ENCODE measurements at regions not wholly inside any gene's neighbourhood (a gene's known extent, or its start where the extent isn't known, plus 50 kb on each side); places are given as distances from the start of the nearest gene placed in this dataset.

- CTCF ChIA-PET = no interaction called here
- Mint-ChIP-seq H3K36me3 (peaks cover 0 to 4% (median 0%) of the 10 kb centered on the region in 3 donors), H3K27ac (no peak overlapping the region), H3K9me3 (peaks cover 0 to 2% (median 0%) of the 10 kb centered on the region in 5 donors), H3K27me3 (peaks cover 8 to 25% of the 10 kb centered on the region in 2 donors), H3K4me1 (peaks cover 5 to 20% (median 16%) of the 10 kb centered on the region in 3 donors), H3K4me3 (no peak overlapping the region)
- Histone ChIP-seq H3K4me3 (ENCODE audit: low read length) (no peak overlapping the region), H3K27ac (ENCODE audit: low read depth, low read length) (no peak overlapping the region), H3K4me1 (ENCODE audit: insufficient read depth, low read length) (peaks cover 10% of the 10 kb centered on the region), H3K36me3 (ENCODE audit: insufficient read depth, low read length) (no peaks in the 10 kb centered on the region), H3K27me3 (ENCODE audit: insufficient read depth, low read length, poor library complexity, severe bottlenecking) (no peaks in the 10 kb centered on the region), H3K9me3 (ENCODE audit: low read length) (no peaks in the 10 kb centered on the region)
- POLR2A ChIA-PET = no interaction called here
- no peak for DNase-seq
Observed at GRCh38 chr21:35201799-35202198, 152.7 kb upstream of the RUNX1 start.

- Histone ChIP-seq H3K36me3 (ENCODE audit: insufficient read depth, low read length) (no peaks in the 10 kb centered on the region), H3K4me3 (ENCODE audit: low read length) (no peak overlapping the region), H3K4me1 (ENCODE audit: insufficient read depth, low read length) (peaks cover 8% of the 10 kb centered on the region), H3K27me3 (ENCODE audit: insufficient read depth, low read length, poor library complexity, severe bottlenecking) (no peaks in the 10 kb centered on the region), H3K9me3 (ENCODE audit: low read length) (no peaks in the 10 kb centered on the region), H3K27ac (ENCODE audit: low read depth, low read length) (no peak overlapping the region)
- Mint-ChIP-seq H3K4me1 (peaks cover 5 to 20% (median 16%) of the 10 kb centered on the region in 3 donors), H3K36me3 (peaks cover 0 to 4% (median 0%) of the 10 kb centered on the region in 3 donors), H3K4me3 (no peak overlapping the region), H3K27me3 (peaks cover 5 to 23% of the 10 kb centered on the region in 2 donors), H3K27ac (no peak overlapping the region), H3K9me3 (peaks cover 0 to 2% (median 0%) of the 10 kb centered on the region in 5 donors)
- CTCF ChIA-PET = interaction anchor here (1.8 kb wide), 1 partner anchor 10 kb away, joined by 7 read pairs; no protein-coding TSS in a partner anchor
- POLR2A ChIA-PET = no interaction called here
- no peak for DNase-seq
Observed at GRCh38 chr21:35201288-35201687, 152.2 kb upstream of the RUNX1 start.

GRCh38 chr21:35199733-35200015 lies 150.6 kb upstream of the RUNX1 start:
- ChIA-PET POLR2A (no interaction called here), CTCF (interaction anchor here (1.8 kb wide), 1 partner anchor 8 kb away, joined by 7 read pairs; no protein-coding TSS in a partner anchor)
- Histone ChIP-seq H3K27me3 (ENCODE audit: insufficient read depth, low read length, poor library complexity, severe bottlenecking) (no peaks in the 10 kb centered on the region), H3K9me3 (ENCODE audit: low read length) (no peaks in the 10 kb centered on the region), H3K36me3 (ENCODE audit: insufficient read depth, low read length) (no peaks in the 10 kb centered on the region), H3K27ac (ENCODE audit: low read depth, low read length) (no peak overlapping the region), H3K4me1 (ENCODE audit: insufficient read depth, low read length) (no peaks in the 10 kb centered on the region), H3K4me3 (ENCODE audit: low read length) (no peak overlapping the region)
- Mint-ChIP-seq H3K4me3 (no peak overlapping the region), H3K4me1 (peaks cover 0 to 4% (median 2%) of the 10 kb centered on the region in 3 donors), H3K27me3 (peaks cover 4 to 16% of the 10 kb centered on the region in 2 donors), H3K27ac (no peak overlapping the region), H3K36me3 (peaks cover 0 to 4% (median 0%) of the 10 kb centered on the region in 3 donors), H3K9me3 (peaks cover 0 to 2% (median 0%) of the 10 kb centered on the region in 5 donors)
- no peak for DNase-seq

GRCh38 chr21:35198982-35199732 lies 150.1 kb upstream of the RUNX1 start:
- Histone ChIP-seq H3K4me1 (ENCODE audit: insufficient read depth, low read length) (no peaks in the 10 kb centered on the region), H3K4me3 (ENCODE audit: low read length) (no peak overlapping the region), H3K9me3 (ENCODE audit: low read length) (no peaks in the 10 kb centered on the region), H3K27ac (ENCODE audit: low read depth, low read length) (no peak overlapping the region), H3K36me3 (ENCODE audit: insufficient read depth, low read length) (no peaks in the 10 kb centered on the region), H3K27me3 (ENCODE audit: insufficient read depth, low read length, poor library complexity, severe bottlenecking) (no peaks in the 10 kb centered on the region)
- H3K4me1 Mint-ChIP-seq = no peaks in the 10 kb centered on the region
- peaks cover 0 to 2% (median 0%) of the 10 kb centered on the region in 5 donors for H3K9me3 Mint-ChIP-seq
- no peak overlapping the region for H3K27ac Mint-ChIP-seq
- POLR2A ChIA-PET = no interaction called here
- no peak overlapping the region for H3K4me3 Mint-ChIP-seq
- CTCF ChIA-PET = interaction anchor here (1.8 kb wide), 1 partner anchor 8 kb away, joined by 7 read pairs; no protein-coding TSS in a partner anchor
- no peak for DNase-seq
- H3K27me3 Mint-ChIP-seq = peaks cover 4 to 13% of the 10 kb centered on the region in 2 donors
- peaks cover 0 to 4% (median 0%) of the 10 kb centered on the region in 3 donors for H3K36me3 Mint-ChIP-seq

- Mint-ChIP-seq H3K4me3 (no peak overlapping the region), H3K4me1 (no peaks in the 10 kb centered on the region), H3K27ac (no peak overlapping the region), H3K36me3 (peaks cover 0 to 6% (median 0%) of the 10 kb centered on the region in 3 donors), H3K27me3 (peaks cover 5 to 15% of the 10 kb centered on the region in 2 donors), H3K9me3 (peaks cover 0 to 2% (median 0%) of the 10 kb centered on the region in 5 donors)
- no peaks in the 10 kb centered on the region for H3K36me3 ChIP-seq (ENCODE audit: insufficient read depth, low read length)
- no peaks in the 10 kb centered on the region for H3K4me1 ChIP-seq (ENCODE audit: insufficient read depth, low read length)
- CTCF ChIA-PET = no interaction called here
- POLR2A ChIA-PET = no interaction called here
- no peak for DNase-seq
- no peaks in the 10 kb centered on the region for H3K27me3 ChIP-seq (ENCODE audit: insufficient read depth, low read length, poor library complexity, severe bottlenecking)
- no peak overlapping the region for H3K4me3 ChIP-seq (ENCODE audit: low read length)
- no peak overlapping the region for H3K27ac ChIP-seq (ENCODE audit: low read depth, low read length)
- no peaks in the 10 kb centered on the region for H3K9me3 ChIP-seq (ENCODE audit: low read length)
Observed at GRCh38 chr21:35198565-35198964, 149.5 kb upstream of the RUNX1 start.

- no peaks in the 10 kb centered on the region for H3K4me1 Mint-ChIP-seq
- Histone ChIP-seq H3K4me1 (ENCODE audit: insufficient read depth, low read length) (no peaks in the 10 kb centered on the region), H3K36me3 (ENCODE audit: insufficient read depth, low read length) (no peaks in the 10 kb centered on the region), H3K4me3 (ENCODE audit: low read length) (no peak overlapping the region), H3K27me3 (ENCODE audit: insufficient read depth, low read length, poor library complexity, severe bottlenecking) (no peaks in the 10 kb centered on the region), H3K27ac (ENCODE audit: low read depth, low read length) (no peak overlapping the region), H3K9me3 (ENCODE audit: low read length) (no peaks in the 10 kb centered on the region)
- POLR2A ChIA-PET = no interaction called here
- CTCF ChIA-PET = no interaction called here
- no peak for DNase-seq
- peaks cover 6 to 15% of the 10 kb centered on the region in 2 donors for H3K27me3 Mint-ChIP-seq
- no peak overlapping the region for H3K27ac Mint-ChIP-seq
- H3K9me3 Mint-ChIP-seq = peaks cover 0 to 2% (median 0%) of the 10 kb centered on the region in 5 donors
- H3K4me3 Mint-ChIP-seq = no peak overlapping the region
- H3K36me3 Mint-ChIP-seq = peaks cover 0 to 7% (median 0%) of the 10 kb centered on the region in 3 donors
Observed at GRCh38 chr21:35197992-35198431, 148.9 kb upstream of the RUNX1 start.

GRCh38 chr21:35197191-35197590 lies 148.1 kb upstream of the RUNX1 start:
- H3K4me3 ChIP-seq (ENCODE audit: low read length) = no peak overlapping the region
- ChIA-PET POLR2A (no interaction called here), CTCF (no interaction called here)
- Mint-ChIP-seq H3K4me3 (no peak overlapping the region), H3K27ac (no peak overlapping the region), H3K36me3 (peaks cover 0 to 7% (median 0%) of the 10 kb centered on the region in 3 donors), H3K9me3 (peaks cover 0 to 2% (median 0%) of the 10 kb centered on the region in 5 donors), H3K4me1 (no peaks in the 10 kb centered on the region), H3K27me3 (peaks cover 3 to 18% of the 10 kb centered on the region in 2 donors)
- no peaks in the 10 kb centered on the region for H3K9me3 ChIP-seq (ENCODE audit: low read length)
- H3K27me3 ChIP-seq (ENCODE audit: insufficient read depth, low read length, poor library complexity, severe bottlenecking) = no peaks in the 10 kb centered on the region
- no peaks in the 10 kb centered on the region for H3K36me3 ChIP-seq (ENCODE audit: insufficient read depth, low read length)
- H3K4me1 ChIP-seq (ENCODE audit: insufficient read depth, low read length) = no peaks in the 10 kb centered on the region
- DNase-seq = no peak
- H3K27ac ChIP-seq (ENCODE audit: low read depth, low read length) = no peak overlapping the region

GRCh38 chr21:35196128-35196527 lies 147.0 kb upstream of the RUNX1 start:
- no peaks in the 10 kb centered on the region for H3K9me3 ChIP-seq (ENCODE audit: low read length)
- DNase-seq = no peak
- Mint-ChIP-seq H3K27me3 (peaks cover 2 to 18% of the 10 kb centered on the region in 2 donors), H3K4me1 (no peaks in the 10 kb centered on the region), H3K4me3 (no peak overlapping the region), H3K9me3 (peaks cover 0 to 2% (median 0%) of the 10 kb centered on the region in 5 donors), H3K27ac (no peak overlapping the region), H3K36me3 (peaks cover 0 to 7% (median 2%) of the 10 kb centered on the region in 3 donors)
- H3K4me1 ChIP-seq (ENCODE audit: insufficient read depth, low read length) = no peaks in the 10 kb centered on the region
- ChIA-PET POLR2A (no interaction called here), CTCF (no interaction called here)
- H3K27ac ChIP-seq (ENCODE audit: low read depth, low read length) = no peak overlapping the region
- no peaks in the 10 kb centered on the region for H3K27me3 ChIP-seq (ENCODE audit: insufficient read depth, low read length, poor library complexity, severe bottlenecking)
- H3K36me3 ChIP-seq (ENCODE audit: insufficient read depth, low read length) = no peaks in the 10 kb centered on the region
- H3K4me3 ChIP-seq (ENCODE audit: low read length) = no peak overlapping the region

Data from CD8-positive, alpha-beta memory T cell (primary cell).